ENCODE measurements at regions not wholly inside any gene's neighbourhood (a gene's known extent, or its start where the extent isn't known, plus 50 kb on each side); places are given as distances from the start of the nearest gene placed in this dataset.

DNA sequence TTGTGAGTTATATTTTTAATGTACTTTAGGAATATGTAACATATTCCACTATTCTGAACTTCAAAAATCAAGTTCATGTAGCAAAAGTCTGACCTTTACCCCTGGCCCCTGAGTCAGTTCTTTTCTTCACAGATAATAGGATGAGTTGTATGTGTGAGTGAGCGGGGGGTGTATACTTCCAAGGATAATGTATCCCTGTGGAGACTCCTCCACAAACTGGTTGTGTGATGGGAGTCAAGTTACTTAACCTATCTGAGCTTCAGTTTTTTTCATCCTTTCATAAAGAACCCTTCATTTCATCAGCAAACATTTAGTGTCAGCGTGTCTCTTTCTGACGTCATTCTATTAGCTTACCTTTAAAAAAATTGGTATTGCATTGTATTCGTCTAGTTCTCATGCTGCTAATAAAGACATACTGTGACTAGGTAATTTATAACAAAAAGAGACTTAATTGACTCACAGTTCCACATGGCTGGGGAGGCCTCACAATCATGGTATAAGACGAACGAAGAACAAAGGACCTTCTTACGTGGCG is 288.1 kb upstream of the GPC6 start:
- FAIRE-seq = no peak

DNA sequence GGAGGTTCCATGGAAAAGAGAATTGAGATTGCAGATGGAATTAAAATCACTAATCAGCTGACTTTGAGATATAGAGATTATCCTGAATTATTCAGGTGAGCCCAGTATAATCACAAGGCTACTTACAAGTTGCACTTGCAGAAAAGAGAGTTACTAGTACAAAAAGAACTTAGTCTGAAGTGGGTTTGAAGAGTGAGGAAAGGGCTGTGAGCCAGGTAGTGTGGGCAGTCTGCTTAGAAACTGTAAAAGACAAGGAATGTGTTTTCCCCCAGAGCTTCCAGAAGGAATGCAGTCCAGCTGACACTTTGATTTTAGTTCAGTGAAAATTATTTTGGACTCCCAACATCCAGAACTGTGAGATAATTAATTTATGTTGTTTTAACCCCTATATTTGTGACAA is 285.4 kb upstream of the GPC6 start:
- no peak for FAIRE-seq

DNA sequence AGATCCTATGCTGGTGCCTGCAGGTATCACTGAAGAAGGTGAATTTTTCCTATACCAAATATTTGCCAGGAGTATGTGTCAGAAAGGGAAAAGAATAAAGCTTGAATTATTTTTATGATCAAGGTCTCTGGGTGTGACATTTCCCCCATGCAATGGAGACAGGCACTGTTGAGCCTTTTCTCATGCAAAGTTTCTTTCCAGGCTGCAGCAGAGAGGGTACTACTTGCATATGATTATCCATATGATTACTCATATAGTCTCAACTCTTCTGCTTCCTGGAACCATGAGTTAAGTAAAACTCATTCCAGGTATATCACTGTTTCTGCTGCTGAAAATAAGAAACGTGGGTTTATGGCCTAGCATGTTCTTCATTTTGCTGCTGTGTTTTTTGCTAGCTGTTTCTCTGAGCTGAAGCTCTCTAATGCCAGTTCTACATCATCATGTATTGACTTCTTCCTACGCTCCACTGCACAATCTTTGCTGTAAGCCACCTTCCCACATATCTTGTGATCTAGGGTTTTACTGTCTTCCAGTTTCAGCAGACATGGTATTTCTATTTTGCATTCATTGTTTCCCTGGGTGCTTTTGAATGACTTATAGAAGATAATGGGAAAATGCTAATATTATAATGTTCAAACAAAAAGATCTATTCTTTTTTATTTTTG is 278.7 kb upstream of the GPC6 start:
- FAIRE-seq = peak; percentile 6

- no peak for FAIRE-seq
Measured at GRCh38 chr13:92950771-92951170, 275.8 kb upstream of the GPC6 start.

DNA sequence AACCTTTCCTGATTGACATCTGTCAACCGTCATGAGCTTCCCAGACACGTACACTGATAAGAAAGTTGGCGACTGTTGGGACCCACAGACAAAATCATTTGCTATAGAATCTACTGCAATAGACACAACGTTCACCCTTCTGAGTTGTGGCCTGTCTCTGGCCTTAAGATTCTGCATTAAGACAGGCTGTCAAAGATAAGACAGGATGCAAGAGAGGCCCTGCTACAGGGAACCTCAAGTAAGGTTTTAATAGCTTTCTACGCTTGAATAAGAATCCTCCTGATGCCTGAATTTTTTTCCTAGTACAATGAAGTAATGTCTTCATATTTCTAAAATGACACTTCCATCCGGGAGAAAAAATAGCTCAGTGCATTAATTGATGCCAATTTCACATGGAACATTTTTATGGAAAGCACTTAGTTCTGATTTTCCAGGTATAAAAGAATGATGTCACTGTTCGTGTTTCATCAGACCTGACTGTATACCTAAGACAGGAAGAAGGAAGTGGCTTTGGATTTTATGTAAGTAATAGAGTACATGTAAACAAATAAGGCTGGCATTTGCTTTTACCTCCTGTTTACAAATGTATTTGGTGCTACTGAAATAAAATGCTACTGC is 275.2 kb upstream of the GPC6 start:
- FAIRE-seq = no peak

GRCh38 chr13:92952161-92952560 is 274.4 kb upstream of the GPC6 start:
- FAIRE-seq = no peak

- FAIRE-seq = no peak
Measured at GRCh38 chr13:92954746-92955145, 271.9 kb upstream of the GPC6 start.

GRCh38 chr13:92959790-92960189 is 266.8 kb upstream of the GPC6 start:
- no peak for FAIRE-seq

GRCh38 chr13:92963029-92963428 is 263.6 kb upstream of the GPC6 start:
- no peak for FAIRE-seq

- FAIRE-seq = no peak
Measured at GRCh38 chr13:92966341-92966740, 260.3 kb upstream of the GPC6 start.

DNA sequence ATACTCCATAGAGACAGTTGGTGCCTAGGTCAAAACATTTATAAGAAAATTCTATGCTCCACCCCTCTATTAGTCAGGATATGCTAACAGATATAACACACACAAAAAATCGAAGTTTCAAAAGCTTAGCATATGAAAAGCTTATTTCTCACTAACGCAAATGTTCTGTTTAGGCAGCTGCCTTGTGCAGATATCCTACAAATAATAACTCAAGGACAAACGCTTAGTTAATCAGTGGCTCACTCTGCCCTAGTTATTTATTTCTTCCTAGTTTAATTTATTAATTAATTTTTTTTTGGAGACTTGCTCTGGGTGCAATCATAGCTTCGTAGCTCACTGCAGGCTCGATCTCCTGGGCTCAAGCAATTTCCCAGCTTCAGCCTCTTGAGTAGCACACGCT is 259.7 kb upstream of the GPC6 start:
- no peak for FAIRE-seq

DNA sequence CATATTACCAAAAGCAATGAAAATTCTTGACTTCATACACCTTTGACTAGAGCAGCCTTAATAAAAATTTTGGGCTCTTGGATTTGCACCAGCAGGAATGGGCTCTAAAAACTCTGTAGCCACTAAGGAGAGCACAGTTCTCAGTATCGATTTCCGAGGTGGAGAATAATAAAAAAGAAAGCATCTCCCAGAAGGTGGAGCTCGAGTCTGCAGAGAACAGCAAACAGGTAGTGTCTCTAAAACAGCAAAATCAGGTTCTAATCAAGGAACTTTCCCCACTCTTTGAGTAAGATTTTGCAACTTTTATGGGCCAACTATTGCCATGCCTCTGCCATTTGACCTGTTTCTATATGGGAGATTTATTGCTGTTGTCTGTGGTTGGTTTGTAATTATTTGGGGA is 258.7 kb upstream of the GPC6 start:
- FAIRE-seq = peak; percentile 63

DNA sequence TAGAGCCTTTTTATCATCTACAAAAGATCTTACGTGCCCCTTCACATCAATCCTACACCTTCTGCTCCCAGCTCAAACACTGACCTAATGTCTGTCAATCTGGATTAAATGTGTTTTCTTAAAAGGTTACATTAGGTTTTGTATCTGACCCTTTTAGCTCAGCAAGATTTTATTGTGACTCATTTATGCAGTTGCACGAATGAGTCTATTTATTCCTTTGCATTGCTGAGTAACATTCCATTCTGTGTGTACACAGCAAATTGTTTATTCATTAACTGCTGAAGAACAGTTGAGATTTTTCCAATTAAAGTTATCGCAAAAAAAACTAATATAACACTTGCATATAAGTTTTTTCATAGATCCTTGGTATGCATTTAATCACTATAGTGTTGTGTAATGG is 253.9 kb upstream of the GPC6 start:
- no peak for FAIRE-seq

- no peak for FAIRE-seq
Measured at GRCh38 chr13:92974905-92975429, 251.6 kb upstream of the GPC6 start.

GRCh38 chr13:92976657-92977056 is 249.9 kb upstream of the GPC6 start:
- FAIRE-seq = no peak

DNA sequence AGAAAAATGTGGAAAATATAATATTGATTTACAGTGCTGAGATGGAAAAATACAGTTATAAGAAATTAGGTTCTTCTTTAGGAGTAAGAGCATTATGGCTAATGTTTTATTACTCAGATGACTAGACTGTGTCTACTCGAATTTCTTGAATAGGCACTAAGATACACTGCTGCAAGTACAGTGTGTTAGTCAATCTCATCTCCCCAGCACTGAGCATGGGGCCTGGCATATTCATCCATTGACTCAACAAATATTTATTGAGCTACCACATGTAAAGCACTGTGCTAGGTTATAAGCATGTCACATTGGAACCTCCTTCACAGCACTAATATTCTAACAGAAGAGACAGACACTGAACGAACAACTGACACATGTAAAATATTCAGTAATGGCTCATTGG is 242.5 kb upstream of the GPC6 start:
- no peak for FAIRE-seq

DNA sequence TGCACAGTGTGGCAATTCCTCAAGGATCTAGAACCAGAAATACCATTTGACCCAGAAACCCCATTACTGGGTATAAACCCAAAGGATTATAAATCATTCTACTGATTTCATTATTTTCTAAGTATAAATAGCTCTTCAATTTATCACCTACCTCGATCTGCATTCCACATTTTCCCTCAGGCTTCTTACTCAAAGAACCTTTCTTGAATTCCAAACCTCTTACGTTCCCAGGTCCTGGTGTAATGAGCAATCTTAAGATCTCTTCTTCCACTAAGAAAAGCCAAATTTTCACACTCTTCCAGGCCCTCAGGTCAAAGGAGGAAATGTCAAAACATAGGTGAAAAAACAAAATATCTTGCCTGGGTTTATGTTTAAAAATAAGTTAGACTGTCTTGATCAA is 237.3 kb upstream of the GPC6 start:
- no peak for FAIRE-seq

- FAIRE-seq = no peak
Measured at GRCh38 chr13:92991692-92992091, 234.9 kb upstream of the GPC6 start.

- FAIRE-seq = no peak
Measured at GRCh38 chr13:92994056-92994455, 232.6 kb upstream of the GPC6 start.

- FAIRE-seq = no peak
Measured at GRCh38 chr13:93001866-93002461, 224.6 kb upstream of the GPC6 start.

GRCh38 chr13:93003531-93003930 is 223.1 kb upstream of the GPC6 start:
- no peak for FAIRE-seq

DNA sequence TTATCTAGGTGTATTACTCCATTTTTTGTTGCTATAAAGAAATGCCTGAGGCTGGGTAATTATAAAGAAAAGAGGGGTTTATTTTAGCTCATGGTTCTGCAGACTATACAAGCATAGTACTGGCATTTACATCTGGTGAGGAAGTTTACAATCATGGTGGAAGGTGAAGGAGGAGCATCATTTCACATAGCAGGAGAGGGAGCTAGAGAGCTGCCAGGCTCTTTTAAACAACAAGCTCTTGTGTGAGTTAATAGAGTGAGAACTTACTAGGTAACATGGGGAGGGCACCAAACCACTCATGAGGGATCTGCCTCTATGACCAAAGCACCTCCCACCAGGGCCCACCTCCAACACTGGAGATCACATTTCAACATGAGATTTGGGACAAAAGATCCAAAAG is 221.7 kb upstream of the GPC6 start:
- no peak for FAIRE-seq

- no peak for FAIRE-seq
Measured at GRCh38 chr13:93007928-93008327, 218.7 kb upstream of the GPC6 start.

- peak; percentile 29 for FAIRE-seq
Measured at GRCh38 chr13:93017493-93018112, 209.0 kb upstream of the GPC6 start.

All from A204.1 (cell line).